BLaER1 (cell line): ENCODE measurements at regions not wholly inside any gene's neighbourhood (a gene's known extent, or its start where the extent isn't known, plus 50 kb on each side); places are given as distances from the start of the nearest gene placed in this dataset.

Experiments used
- H3K27ac ChIP-seq: shearing (Covaris generic); formaldehyde crosslinking; 2 replicates; pipeline ENCODE4 v1.8.1; 2022
- H3K27me3 ChIP-seq: shearing (Covaris generic); formaldehyde crosslinking; 2 replicates; pipeline ENCODE4 v1.8.1; 2022
- H3K36me3 ChIP-seq: shearing (Covaris generic); formaldehyde crosslinking; 2 replicates; pipeline ENCODE4 v1.8.1; 2022
- H3K4me1 ChIP-seq: shearing (Covaris generic); formaldehyde crosslinking; 2 replicates; pipeline ENCODE4 v1.8.1; 2022
- H3K4me2 ChIP-seq: shearing (Covaris generic); formaldehyde crosslinking; 2 replicates; pipeline ENCODE4 v1.8.1; 2022
- H3K4me3 ChIP-seq: shearing (Covaris generic); formaldehyde crosslinking; 2 replicates; pipeline ENCODE4 v1.8.1; 2022
- H3K9ac ChIP-seq: shearing (Covaris generic); formaldehyde crosslinking; 2 replicates; pipeline ENCODE4 v1.8.1; 2022
- H3K9me3 ChIP-seq: shearing (Covaris generic); formaldehyde crosslinking; 2 replicates; pipeline ENCODE4 v1.8.1; 2022
- H4K20me1 ChIP-seq: shearing (Covaris generic); formaldehyde crosslinking; 2 replicates; pipeline ENCODE4 v1.8.1; 2022
- Cebpa-rat ChIP-seq: shearing (Covaris generic); IDR thresholded peaks from 2 replicates; pipeline ENCODE4 v1.8.1; 2022

GRCh38 chr10:60508831-60509230 lies 119.2 kb upstream of the ANK3 start:
- H3K4me2 ChIP-seq, result no peak overlapping the region
- H3K9ac ChIP-seq, result no peak overlapping the region
- H3K4me3 ChIP-seq, result no peak overlapping the region
- no peak overlapping the region for H3K27ac ChIP-seq
- TF ChIP-seq Cebpa-rat, result no peak
- H3K27me3 ChIP-seq, result no peaks in the 10 kb centered on the region
- H3K36me3 ChIP-seq, result no peaks in the 10 kb centered on the region
- no peaks in the 10 kb centered on the region for H4K20me1 ChIP-seq
- H3K9me3 ChIP-seq, result no peaks in the 10 kb centered on the region
- H3K4me1 ChIP-seq, result no peaks in the 10 kb centered on the region

- no peaks in the 10 kb centered on the region for H3K4me1 ChIP-seq
- no peaks in the 10 kb centered on the region for H3K27me3 ChIP-seq
- H3K36me3 ChIP-seq, result no peaks in the 10 kb centered on the region
- H4K20me1 ChIP-seq, result no peaks in the 10 kb centered on the region
- H3K4me3 ChIP-seq, result no peak overlapping the region
- no peak overlapping the region for H3K27ac ChIP-seq
- H3K9ac ChIP-seq, result no peak overlapping the region
- no peak for TF ChIP-seq Cebpa-rat
- no peaks in the 10 kb centered on the region for H3K9me3 ChIP-seq
- H3K4me2 ChIP-seq, result no peak overlapping the region
These were observed 118.4 kb upstream of the ANK3 start for GRCh38 chr10:60508037-60508436.

GRCh38 chr10:60502621-60503020 lies 112.9 kb upstream of the ANK3 start:
- Histone ChIP-seq H3K27ac (no peak overlapping the region), H3K27me3 (no peaks in the 10 kb centered on the region), H4K20me1 (no peaks in the 10 kb centered on the region), H3K36me3 (no peaks in the 10 kb centered on the region), H3K9ac (no peak overlapping the region), H3K4me3 (no peak overlapping the region), H3K4me2 (no peak overlapping the region), H3K4me1 (no peaks in the 10 kb centered on the region), H3K9me3 (no peaks in the 10 kb centered on the region)
- TF ChIP-seq Cebpa-rat, result no peak

- no peak for TF ChIP-seq Cebpa-rat
- H3K4me2 ChIP-seq, result no peak overlapping the region
- H3K4me1 ChIP-seq, result no peaks in the 10 kb centered on the region
- H3K9me3 ChIP-seq, result no peaks in the 10 kb centered on the region
- H3K27me3 ChIP-seq, result no peaks in the 10 kb centered on the region
- no peak overlapping the region for H3K4me3 ChIP-seq
- H3K27ac ChIP-seq, result no peak overlapping the region
- no peaks in the 10 kb centered on the region for H3K36me3 ChIP-seq
- no peaks in the 10 kb centered on the region for H4K20me1 ChIP-seq
- no peak overlapping the region for H3K9ac ChIP-seq
These were observed 109.3 kb upstream of the ANK3 start for GRCh38 chr10:60498985-60499384.

GRCh38 chr10:60497364-60497763 lies 107.7 kb upstream of the ANK3 start:
- Histone ChIP-seq H3K36me3 (no peaks in the 10 kb centered on the region), H3K4me3 (no peak overlapping the region), H3K27ac (no peak overlapping the region), H3K27me3 (no peaks in the 10 kb centered on the region), H3K4me1 (no peaks in the 10 kb centered on the region), H3K9ac (no peak overlapping the region), H4K20me1 (no peaks in the 10 kb centered on the region), H3K9me3 (no peaks in the 10 kb centered on the region), H3K4me2 (no peak overlapping the region)
- TF ChIP-seq Cebpa-rat, result no peak

- Histone ChIP-seq H3K27me3 (no peaks in the 10 kb centered on the region), H3K4me3 (no peak overlapping the region), H3K36me3 (no peaks in the 10 kb centered on the region), H3K27ac (no peak overlapping the region), H3K4me1 (no peaks in the 10 kb centered on the region), H3K9ac (no peak overlapping the region), H3K4me2 (no peak overlapping the region), H4K20me1 (no peaks in the 10 kb centered on the region), H3K9me3 (no peaks in the 10 kb centered on the region)
- TF ChIP-seq Cebpa-rat, result no peak
These were observed 106.5 kb upstream of the ANK3 start for GRCh38 chr10:60496181-60496580.

GRCh38 chr10:60495338-60496055 lies 105.8 kb upstream of the ANK3 start:
- Histone ChIP-seq H4K20me1 (no peaks in the 10 kb centered on the region), H3K27me3 (no peaks in the 10 kb centered on the region), H3K9me3 (no peaks in the 10 kb centered on the region), H3K4me3 (no peak overlapping the region), H3K4me1 (no peaks in the 10 kb centered on the region), H3K36me3 (no peaks in the 10 kb centered on the region), H3K9ac (no peak overlapping the region), H3K27ac (no peak overlapping the region), H3K4me2 (no peak overlapping the region)
- no peak for TF ChIP-seq Cebpa-rat

GRCh38 chr10:60494774-60495173 lies 105.1 kb upstream of the ANK3 start:
- no peaks in the 10 kb centered on the region for H3K36me3 ChIP-seq
- no peak overlapping the region for H3K4me2 ChIP-seq
- no peak for TF ChIP-seq Cebpa-rat
- no peak overlapping the region for H3K27ac ChIP-seq
- no peaks in the 10 kb centered on the region for H3K9me3 ChIP-seq
- no peaks in the 10 kb centered on the region for H3K4me1 ChIP-seq
- H3K27me3 ChIP-seq, result no peaks in the 10 kb centered on the region
- H4K20me1 ChIP-seq, result no peaks in the 10 kb centered on the region
- H3K9ac ChIP-seq, result no peak overlapping the region
- H3K4me3 ChIP-seq, result no peak overlapping the region

GRCh38 chr10:60491162-60491561 lies 101.5 kb upstream of the ANK3 start:
- Histone ChIP-seq H3K36me3 (no peaks in the 10 kb centered on the region), H3K27ac (no peak overlapping the region), H3K9ac (no peak overlapping the region), H4K20me1 (no peaks in the 10 kb centered on the region), H3K4me3 (no peak overlapping the region), H3K4me1 (no peaks in the 10 kb centered on the region), H3K27me3 (no peaks in the 10 kb centered on the region), H3K4me2 (no peak overlapping the region), H3K9me3 (no peaks in the 10 kb centered on the region)
- no peak for TF ChIP-seq Cebpa-rat

- Histone ChIP-seq H3K27me3 (no peaks in the 10 kb centered on the region), H3K4me2 (no peak overlapping the region), H3K36me3 (no peaks in the 10 kb centered on the region), H3K9ac (no peak overlapping the region), H3K27ac (no peak overlapping the region), H3K4me1 (no peaks in the 10 kb centered on the region), H4K20me1 (no peaks in the 10 kb centered on the region), H3K4me3 (no peak overlapping the region), H3K9me3 (no peaks in the 10 kb centered on the region)
- TF ChIP-seq Cebpa-rat, result no peak
These were observed 100.3 kb upstream of the ANK3 start for GRCh38 chr10:60490013-60490412.
